Neural cell (in vitro differentiated cells): ENCODE measurements at regions not wholly inside any gene's neighbourhood (a gene's known extent, or its start where the extent isn't known, plus 50 kb on each side); places are given as distances from the start of the nearest gene placed in this dataset.
"Not testable (repeated sequence)": the region's sequence is repeated elsewhere in the genome, so short reads cannot be mapped to it uniquely, and the experiment has no call there.

Source experiments
- H2AFZ ChIP-seq: fragments of 200-600, 300-800 bp; sonication (generic), shearing (Covaris generic); 2 replicates; pipeline ENCODE4 v1.6.0; 2014; ENCODE audit warnings: low read depth, mild to moderate bottlenecking, antibody characterized with exemption, low read length, moderate library complexity
- H3F3A ChIP-seq: fragments of 200-600 bp; shearing (Covaris generic); 2 replicates; pipeline ENCODE4 v1.6.1; 2016; ENCODE audit warnings: mild to moderate bottlenecking, moderate library complexity, mixed read lengths, antibody characterized with exemption, low read length; ENCODE audit not compliant: insufficient read depth, poor library complexity, severe bottlenecking
- H3K27ac ChIP-seq: fragments of 200-600, 300-800 bp; sonication (generic), shearing (Covaris generic); 2 replicates; pipeline ENCODE4 v1.5.1; 2014; ENCODE audit warnings: mild to moderate bottlenecking, low read length, moderate library complexity
- H3K27me3 ChIP-seq: fragments of 300-800, 200-600 bp; sonication (generic), shearing (Covaris generic); 2 replicates; pipeline ENCODE4 v1.6.0; 2014; ENCODE audit warnings: mild to moderate bottlenecking, low read depth, low read length, moderate library complexity; ENCODE audit not compliant: insufficient read depth
- H3K36me3 ChIP-seq: fragments of 300-800, 200-600 bp; sonication (generic), shearing (Covaris generic); 2 replicates; pipeline ENCODE4 v1.5.1; 2014; ENCODE audit warnings: mild to moderate bottlenecking, antibody characterized with exemption, low read length, moderate library complexity; ENCODE audit not compliant: insufficient read depth
- H3K4me2 ChIP-seq: fragments of 300-800, 200-600 bp; sonication (generic), shearing (Covaris generic); 2 replicates; pipeline ENCODE4 v1.6.0; 2014; ENCODE audit warnings: mild to moderate bottlenecking, low read length
- H3K4me3 ChIP-seq: fragments of 300-800, 200-600 bp; sonication (generic), shearing (Covaris generic); 2 replicates; pipeline ENCODE4 v1.5.1; 2014; ENCODE audit warnings: mild to moderate bottlenecking, low read length, moderate library complexity
- H3K79me2 ChIP-seq: fragments of 200-600 bp; shearing (Covaris generic); replicated peaks from 2 replicates; pipeline ENCODE4 v1.6.0; 2014; ENCODE audit warnings: mild to moderate bottlenecking, low read length, moderate library complexity; ENCODE audit not compliant: insufficient read depth
- H3K9ac ChIP-seq: fragments of 300-800, 200-600 bp; sonication (generic), shearing (Covaris generic); 2 replicates; pipeline ENCODE4 v1.6.1; 2016; ENCODE audit warnings: mild to moderate bottlenecking, low read length, mixed read lengths
- H3K9me2 ChIP-seq: fragments of 200-600 bp; shearing (Covaris generic); 2 replicates; pipeline ENCODE4 v1.6.1; 2016; ENCODE audit warnings: mild to moderate bottlenecking, low read length, mixed read lengths; ENCODE audit not compliant: insufficient read depth
- H3K9me3 ChIP-seq: fragments of 200-600, 300-800 bp; sonication (generic), shearing (Covaris generic); 2 replicates; pipeline ENCODE4 v1.6.1; 2016; ENCODE audit warnings: mild to moderate bottlenecking, mixed run types, low read length, moderate library complexity, mixed read lengths
- H4K20me1 ChIP-seq: fragments of 200-600 bp; shearing (Covaris generic); 2 replicates; pipeline ENCODE4 v1.6.1; 2016; ENCODE audit warnings: mild to moderate bottlenecking, mixed run types; ENCODE audit not compliant: insufficient read depth
- EP300 ChIP-seq: fragments of 450-650 bp; conservative IDR thresholded peaks from 2 replicates; pipeline ENCODE4 v1.6.1; 2014; ENCODE audit warnings: antibody characterized with exemption, mild to moderate bottlenecking, moderate library complexity; ENCODE audit not compliant: poor library complexity, severe bottlenecking
- EZH2 ChIP-seq: fragments of 200-600, 300-800 bp; shearing (Covaris generic), sonication (generic); IDR thresholded peaks from 2 replicates; pipeline ENCODE4 v1.6.1; 2014; ENCODE audit warnings: antibody characterized with exemption, low read length, borderline replicate concordance, mild to moderate bottlenecking; ENCODE audit not compliant: insufficient read depth, poor library complexity, severe bottlenecking
- MXI1 ChIP-seq: fragments of 450-650 bp; conservative IDR thresholded peaks from 2 replicates; pipeline ENCODE4 v1.6.1; 2014; ENCODE audit warnings: antibody characterized with exemption, mild to moderate bottlenecking; ENCODE audit not compliant: poor library complexity, severe bottlenecking
- POLR2AphosphoS5 ChIP-seq: IDR thresholded peaks from 2 replicates; pipeline ENCODE4 v1.6.1; 2012
- RAD21 ChIP-seq: fragments of 450-650 bp; conservative IDR thresholded peaks from 2 replicates; pipeline ENCODE4 v1.6.1; 2014; ENCODE audit warnings: antibody characterized with exemption, mild to moderate bottlenecking, moderate library complexity
- SMC3 ChIP-seq: fragments of 450-650 bp; conservative IDR thresholded peaks from 2 replicates; pipeline ENCODE4 v1.6.1; 2014; ENCODE audit warnings: antibody characterized with exemption, mild to moderate bottlenecking, moderate library complexity; ENCODE audit not compliant: poor library complexity
- TAF1 ChIP-seq: IDR thresholded peaks from 2 replicates; pipeline ENCODE4 v1.6.1; 2012; ENCODE audit warnings: low read depth
- TF ChIP-seq, protein P1 (sequence below): IDR thresholded peaks from 2 replicates; pipeline ENCODE4 v1.6.1; 2012; ENCODE audit warnings: borderline replicate concordance
- TF ChIP-seq, protein P2 (sequence below): fragments of 450-650 bp; IDR thresholded peaks from 2 replicates; pipeline ENCODE4 v1.5.1; 2014; ENCODE audit warnings: antibody characterized with exemption, mild to moderate bottlenecking, moderate library complexity; ENCODE audit not compliant: poor library complexity, severe bottlenecking

DNA sequence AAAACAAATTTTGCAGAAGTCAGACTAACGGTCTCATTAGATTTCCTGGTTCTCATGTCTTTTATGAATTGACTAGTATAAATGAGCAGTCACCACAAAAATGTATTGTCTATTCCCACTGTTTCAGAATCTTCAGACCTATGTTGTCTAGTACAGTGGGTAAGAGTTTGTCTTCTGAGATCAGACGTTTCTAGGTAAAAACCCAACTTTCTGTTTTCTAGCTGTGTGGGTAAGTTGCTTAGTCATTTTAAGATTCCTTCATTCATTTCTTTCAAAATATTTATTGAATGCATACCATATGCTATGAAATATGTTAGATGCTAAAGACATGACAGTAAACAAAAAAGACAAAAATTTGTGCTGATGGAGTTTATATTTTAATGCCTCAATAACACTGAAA lies 156.3 kb downstream of the POLR1F start:
- H4K20me1 ChIP-seq = no peaks in the 10 kb centered on the region
- no peak overlapping the region for H3K4me2 ChIP-seq
- no peak overlapping the region for H3K27ac ChIP-seq
- no peak overlapping the region for H3K4me3 ChIP-seq
- no peaks in the 10 kb centered on the region for H3K9me2 ChIP-seq
- H3K9ac ChIP-seq = no peak overlapping the region
- no peaks in the 10 kb centered on the region for H3K9me3 ChIP-seq
- no peaks in the 10 kb centered on the region for H3F3A ChIP-seq
- no peak for TF ChIP-seq SMC3
- no peak for TF ChIP-seq EZH2
- no peak for TF ChIP-seq MXI1
- TF ChIP-seq TAF1 = no peak
- TF ChIP-seq, protein P1, sequence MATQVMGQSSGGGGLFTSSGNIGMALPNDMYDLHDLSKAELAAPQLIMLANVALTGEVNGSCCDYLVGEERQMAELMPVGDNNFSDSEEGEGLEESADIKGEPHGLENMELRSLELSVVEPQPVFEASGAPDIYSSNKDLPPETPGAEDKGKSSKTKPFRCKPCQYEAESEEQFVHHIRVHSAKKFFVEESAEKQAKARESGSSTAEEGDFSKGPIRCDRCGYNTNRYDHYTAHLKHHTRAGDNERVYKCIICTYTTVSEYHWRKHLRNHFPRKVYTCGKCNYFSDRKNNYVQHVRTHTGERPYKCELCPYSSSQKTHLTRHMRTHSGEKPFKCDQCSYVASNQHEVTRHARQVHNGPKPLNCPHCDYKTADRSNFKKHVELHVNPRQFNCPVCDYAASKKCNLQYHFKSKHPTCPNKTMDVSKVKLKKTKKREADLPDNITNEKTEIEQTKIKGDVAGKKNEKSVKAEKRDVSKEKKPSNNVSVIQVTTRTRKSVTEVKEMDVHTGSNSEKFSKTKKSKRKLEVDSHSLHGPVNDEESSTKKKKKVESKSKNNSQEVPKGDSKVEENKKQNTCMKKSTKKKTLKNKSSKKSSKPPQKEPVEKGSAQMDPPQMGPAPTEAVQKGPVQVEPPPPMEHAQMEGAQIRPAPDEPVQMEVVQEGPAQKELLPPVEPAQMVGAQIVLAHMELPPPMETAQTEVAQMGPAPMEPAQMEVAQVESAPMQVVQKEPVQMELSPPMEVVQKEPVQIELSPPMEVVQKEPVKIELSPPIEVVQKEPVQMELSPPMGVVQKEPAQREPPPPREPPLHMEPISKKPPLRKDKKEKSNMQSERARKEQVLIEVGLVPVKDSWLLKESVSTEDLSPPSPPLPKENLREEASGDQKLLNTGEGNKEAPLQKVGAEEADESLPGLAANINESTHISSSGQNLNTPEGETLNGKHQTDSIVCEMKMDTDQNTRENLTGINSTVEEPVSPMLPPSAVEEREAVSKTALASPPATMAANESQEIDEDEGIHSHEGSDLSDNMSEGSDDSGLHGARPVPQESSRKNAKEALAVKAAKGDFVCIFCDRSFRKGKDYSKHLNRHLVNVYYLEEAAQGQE = no peak
- TF ChIP-seq RAD21 = no peak
- TF ChIP-seq EP300 = no peak
- TF ChIP-seq, protein P2, sequence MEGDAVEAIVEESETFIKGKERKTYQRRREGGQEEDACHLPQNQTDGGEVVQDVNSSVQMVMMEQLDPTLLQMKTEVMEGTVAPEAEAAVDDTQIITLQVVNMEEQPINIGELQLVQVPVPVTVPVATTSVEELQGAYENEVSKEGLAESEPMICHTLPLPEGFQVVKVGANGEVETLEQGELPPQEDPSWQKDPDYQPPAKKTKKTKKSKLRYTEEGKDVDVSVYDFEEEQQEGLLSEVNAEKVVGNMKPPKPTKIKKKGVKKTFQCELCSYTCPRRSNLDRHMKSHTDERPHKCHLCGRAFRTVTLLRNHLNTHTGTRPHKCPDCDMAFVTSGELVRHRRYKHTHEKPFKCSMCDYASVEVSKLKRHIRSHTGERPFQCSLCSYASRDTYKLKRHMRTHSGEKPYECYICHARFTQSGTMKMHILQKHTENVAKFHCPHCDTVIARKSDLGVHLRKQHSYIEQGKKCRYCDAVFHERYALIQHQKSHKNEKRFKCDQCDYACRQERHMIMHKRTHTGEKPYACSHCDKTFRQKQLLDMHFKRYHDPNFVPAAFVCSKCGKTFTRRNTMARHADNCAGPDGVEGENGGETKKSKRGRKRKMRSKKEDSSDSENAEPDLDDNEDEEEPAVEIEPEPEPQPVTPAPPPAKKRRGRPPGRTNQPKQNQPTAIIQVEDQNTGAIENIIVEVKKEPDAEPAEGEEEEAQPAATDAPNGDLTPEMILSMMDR = no peak
- TF ChIP-seq POLR2AphosphoS5 = no peak
- H2AFZ ChIP-seq = no peak overlapping the region
- no peaks in the 10 kb centered on the region for H3K36me3 ChIP-seq
- H3K79me2 ChIP-seq = no peaks in the 10 kb centered on the region
- no peaks in the 10 kb centered on the region for H3K27me3 ChIP-seq

DNA sequence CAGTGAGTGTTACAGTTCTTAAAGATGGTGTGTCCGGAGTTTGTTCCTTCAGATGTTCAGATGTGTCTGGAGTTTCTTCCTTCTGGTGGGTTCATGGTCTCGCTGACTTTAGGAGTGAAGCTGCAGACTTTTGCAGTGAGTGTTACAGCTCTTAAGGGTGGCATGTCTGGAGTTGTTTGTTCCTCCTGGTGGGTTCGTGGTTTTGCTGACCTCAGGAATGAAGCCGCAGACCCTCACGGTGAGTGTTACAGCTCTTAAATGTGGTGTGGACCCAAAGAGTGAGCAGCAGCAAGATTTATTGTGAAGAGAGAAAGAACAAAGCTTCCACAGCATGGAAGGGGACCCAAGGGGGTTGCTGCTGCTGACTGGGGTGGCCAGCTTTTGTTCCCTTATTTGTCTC lies 159.6 kb downstream of the POLR1F start:
- H3K9me2 ChIP-seq, H3K4me2 ChIP-seq, H3K9me3 ChIP-seq, H3K79me2 ChIP-seq, H2AFZ ChIP-seq, H3F3A ChIP-seq, H3K4me3 ChIP-seq, H3K27me3 ChIP-seq, H3K27ac ChIP-seq, H3K9ac ChIP-seq, H4K20me1 ChIP-seq, H3K36me3 ChIP-seq: not testable (repeated sequence)

GRCh38 chr7:19537942-19538401 lies 170.9 kb downstream of the POLR1F start:
- Histone ChIP-seq H3F3A (no peaks in the 10 kb centered on the region), H4K20me1 (no peaks in the 10 kb centered on the region), H3K79me2 (no peaks in the 10 kb centered on the region), H3K4me3 (no peak overlapping the region), H3K27me3 (no peaks in the 10 kb centered on the region), H3K27ac (no peak overlapping the region), H3K9me2 (no peaks in the 10 kb centered on the region), H3K36me3 (no peaks in the 10 kb centered on the region), H3K4me2 (no peak overlapping the region), H2AFZ (no peak overlapping the region), H3K9ac (no peak overlapping the region), H3K9me3 (no peaks in the 10 kb centered on the region)
- TF ChIP-seq POLR2AphosphoS5 = no peak
- TF ChIP-seq RAD21 = no peak
- no peak for TF ChIP-seq EZH2
- no peak for TF ChIP-seq EP300
- TF ChIP-seq, protein P2 = no peak
- no peak for TF ChIP-seq TAF1
- TF ChIP-seq, protein P1 = no peak
- no peak for TF ChIP-seq SMC3
- TF ChIP-seq MXI1 = no peak
